Breast epithelium (tissue), 4 donors: ENCODE measurements at regions not wholly inside any gene's neighbourhood (a gene's known extent, or its start where the extent isn't known, plus 50 kb on each side); places are given as distances from the start of the nearest gene placed in this dataset.

Experiments
- DNase-seq, 2 donors: peaks; one replicate each; pipeline ENCODE4 v3.0.0-alpha.2; 2019; ENCODE audit warnings: low spot score in 2 of 2
- H3K27ac ChIP-seq, 2 donors: fragments of 200-600 bp; sonication (generic) in 1 of 2; one replicate each; pipeline ENCODE4 v1.5.1; 2016 to 2019; ENCODE audit warnings: mild to moderate bottlenecking in 1 of 2
- H3K27me3 ChIP-seq, 2 donors: fragments of 200-600 bp; sonication (generic) in 1 of 2; one replicate each; pipeline versions ENCODE4 v1.5.1 to v1.6.0; 2017 to 2019; ENCODE audit warnings: control low read depth in 1 of 2, mild to moderate bottlenecking in 1 of 2
- H3K36me3 ChIP-seq: fragments of 200-600 bp; one replicate; pipeline ENCODE4 v1.5.1; 2019
- H3K4me1 ChIP-seq, 2 donors: fragments of 200-600 bp; sonication (generic); one replicate each; pipeline ENCODE4 v1.5.1; 2016 to 2019; ENCODE audit warnings: control low read depth in 1 of 2
- H3K4me3 ChIP-seq, 3 donors: fragments of 200-600 bp; sonication (generic); 1 replicate in 2 of 3; 2 replicates in 1 of 3; pipeline ENCODE4 v1.5.1; 2016 to 2019; ENCODE audit warnings: mild to moderate bottlenecking in 3 of 3, moderate library complexity in 2 of 3
- H3K9me3 ChIP-seq, 2 donors: fragments of 200-600 bp; sonication (generic) in 1 of 2; one replicate each; pipeline ENCODE4 v1.5.1; 2016 to 2019; ENCODE audit warnings: control low read depth in 1 of 2
- POLR2A ChIP-seq: fragments of 450-650 bp; IDR thresholded peaks from one replicate; pipeline ENCODE4 v1.6.1; 2016; ENCODE audit warnings: antibody characterized with exemption, mild to moderate bottlenecking, moderate library complexity
- POLR2AphosphoS5 ChIP-seq, 3 donors: sonication (generic); formaldehyde crosslinking; IDR thresholded peaks; one replicate each; pipeline ENCODE4 v1.6.1; 2017; ENCODE audit warnings: antibody characterized with exemption in 3 of 3
- intact Hi-C: fragments of 100-400 bp; cut with DNase I; formaldehyde crosslinking; loops from one replicate; pipeline ENCODE4 v1.15.1; 2023; ENCODE audit warnings: low total_unique reads
- TF ChIP-seq, protein P1 (sequence below), 3 donors: fragments of 450-650 bp; IDR thresholded peaks; one replicate each; pipeline ENCODE4 v1.5.1; 2016 to 2017; ENCODE audit warnings: antibody characterized with exemption in 3 of 3, mild to moderate bottlenecking in 3 of 3, moderate library complexity in 3 of 3

DNA sequence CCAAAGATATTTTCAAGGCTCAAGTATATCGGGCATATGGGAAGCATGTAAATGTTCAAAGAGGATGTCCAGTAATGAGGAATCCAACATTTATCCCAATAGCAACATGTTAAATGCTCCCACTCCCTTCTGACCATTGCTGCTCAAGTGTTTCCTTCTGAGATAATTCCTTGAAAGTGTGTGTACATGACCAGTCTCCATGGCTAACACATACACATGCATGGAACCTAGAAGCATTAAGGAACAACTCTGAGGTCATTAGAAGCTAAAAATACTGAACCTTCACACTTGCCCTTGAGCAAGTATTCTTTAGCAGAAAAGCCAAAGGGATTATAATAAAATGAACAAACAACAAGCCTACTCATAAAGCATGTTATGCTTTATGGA lies 433.8 kb upstream of the TCF4 start:
- TF ChIP-seq, protein P1, sequence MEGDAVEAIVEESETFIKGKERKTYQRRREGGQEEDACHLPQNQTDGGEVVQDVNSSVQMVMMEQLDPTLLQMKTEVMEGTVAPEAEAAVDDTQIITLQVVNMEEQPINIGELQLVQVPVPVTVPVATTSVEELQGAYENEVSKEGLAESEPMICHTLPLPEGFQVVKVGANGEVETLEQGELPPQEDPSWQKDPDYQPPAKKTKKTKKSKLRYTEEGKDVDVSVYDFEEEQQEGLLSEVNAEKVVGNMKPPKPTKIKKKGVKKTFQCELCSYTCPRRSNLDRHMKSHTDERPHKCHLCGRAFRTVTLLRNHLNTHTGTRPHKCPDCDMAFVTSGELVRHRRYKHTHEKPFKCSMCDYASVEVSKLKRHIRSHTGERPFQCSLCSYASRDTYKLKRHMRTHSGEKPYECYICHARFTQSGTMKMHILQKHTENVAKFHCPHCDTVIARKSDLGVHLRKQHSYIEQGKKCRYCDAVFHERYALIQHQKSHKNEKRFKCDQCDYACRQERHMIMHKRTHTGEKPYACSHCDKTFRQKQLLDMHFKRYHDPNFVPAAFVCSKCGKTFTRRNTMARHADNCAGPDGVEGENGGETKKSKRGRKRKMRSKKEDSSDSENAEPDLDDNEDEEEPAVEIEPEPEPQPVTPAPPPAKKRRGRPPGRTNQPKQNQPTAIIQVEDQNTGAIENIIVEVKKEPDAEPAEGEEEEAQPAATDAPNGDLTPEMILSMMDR (IDR thresholded peaks at IDR 0.05): no peak
- TF ChIP-seq POLR2A (no peak), POLR2AphosphoS5 (IDR thresholded peaks at IDR 0.05) (no peak)
- Histone ChIP-seq H3K9me3 (no peaks in the 10 kb centered on the region), H3K4me1 (no peaks in the 10 kb centered on the region), H3K36me3 (no peaks in the 10 kb centered on the region), H3K4me3 (no peak overlapping the region), H3K27ac (no peak overlapping the region), H3K27me3 (no peaks in the 10 kb centered on the region)
- intact Hi-C loops: no loop called here
- no peak for DNase-seq

DNA sequence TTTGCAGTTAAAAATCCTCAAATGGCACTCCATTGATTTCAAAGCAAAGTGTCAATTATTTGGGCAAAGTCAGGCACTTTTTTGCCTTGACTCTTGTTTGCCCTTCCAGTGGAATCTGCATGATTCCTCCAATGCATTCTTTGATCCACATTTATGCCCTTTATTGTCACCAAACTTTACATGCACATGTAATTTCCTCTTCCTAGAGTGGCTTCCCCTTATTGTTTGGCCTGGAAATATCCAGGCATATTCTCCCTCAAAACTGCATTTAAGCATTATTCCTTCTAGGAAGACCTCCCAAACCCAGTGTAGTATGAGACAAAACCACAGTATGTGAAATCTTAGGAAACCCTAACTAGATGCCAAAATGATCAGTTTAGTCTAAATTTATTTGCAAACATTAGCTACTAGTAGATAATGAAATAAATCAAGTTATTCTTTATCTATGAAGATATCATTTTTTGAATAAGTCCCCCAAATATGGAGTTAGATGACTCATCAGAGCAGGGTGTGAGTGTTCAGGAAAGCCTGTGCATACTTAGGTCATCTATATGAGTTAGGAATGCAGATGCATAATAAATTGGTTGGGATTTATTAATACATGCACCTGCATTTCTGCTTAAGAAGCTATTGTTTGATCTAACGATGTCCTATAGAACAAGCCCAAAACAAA lies 433.3 kb upstream of the TCF4 start:
- intact Hi-C loops: no loop called here
- Histone ChIP-seq H3K27ac (no peak overlapping the region), H3K4me3 (no peak overlapping the region), H3K9me3 (no peaks in the 10 kb centered on the region), H3K4me1 (no peaks in the 10 kb centered on the region), H3K27me3 (no peaks in the 10 kb centered on the region), H3K36me3 (no peaks in the 10 kb centered on the region)
- DNase-seq: no peak
- no peak for TF ChIP-seq POLR2AphosphoS5 (IDR thresholded peaks at IDR 0.05)
- no peak for TF ChIP-seq POLR2A

DNA sequence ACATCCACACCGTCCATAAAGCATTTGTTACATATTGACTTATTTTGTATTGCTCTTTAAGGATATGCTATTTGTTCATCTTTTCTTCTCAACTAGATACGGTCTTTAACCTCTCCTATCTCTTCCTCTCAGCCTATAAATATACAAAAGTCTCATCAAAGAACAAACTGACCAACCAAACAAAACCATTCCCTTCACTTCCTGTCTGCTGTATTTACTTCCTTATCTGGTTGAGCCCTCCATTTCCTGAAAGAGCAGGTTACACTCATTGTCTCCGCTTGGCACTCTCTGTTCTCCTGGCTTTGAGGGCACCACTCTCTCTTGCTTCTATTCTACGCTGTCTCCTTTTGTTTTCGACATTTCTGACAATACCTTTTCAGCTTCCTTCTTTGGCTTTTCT lies 431.9 kb upstream of the TCF4 start:
- Histone ChIP-seq H3K9me3 (no peaks in the 10 kb centered on the region), H3K36me3 (no peaks in the 10 kb centered on the region), H3K4me3 (no peak overlapping the region), H3K27ac (no peak overlapping the region), H3K4me1 (no peaks in the 10 kb centered on the region), H3K27me3 (no peaks in the 10 kb centered on the region)
- TF ChIP-seq POLR2A (no peak), POLR2AphosphoS5 (IDR thresholded peaks at IDR 0.05) (no peak)
- TF ChIP-seq, protein P1 (IDR thresholded peaks at IDR 0.05): no peak
- intact Hi-C loops: no loop called here
- DNase-seq: no peak

DNA sequence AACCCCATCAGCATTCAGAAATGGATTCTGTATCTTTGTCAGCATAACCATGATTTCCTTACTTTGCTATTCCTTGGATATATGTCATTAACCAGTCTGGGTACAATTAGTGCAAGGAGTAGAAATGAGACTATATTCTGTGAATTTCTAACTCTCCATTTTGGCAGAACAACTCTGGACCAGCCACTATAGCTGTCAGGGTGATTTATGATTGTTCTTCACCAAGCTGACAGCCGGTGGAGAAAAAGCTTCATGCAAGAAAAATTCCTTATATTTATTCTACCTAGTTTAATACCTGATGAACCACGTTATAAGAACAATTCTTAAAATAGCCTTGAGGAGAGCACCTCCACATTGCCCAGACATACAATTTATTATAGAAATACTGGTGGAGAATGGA lies 431.2 kb upstream of the TCF4 start:
- intact Hi-C loops: no loop called here
- no peak overlapping the region for H3K4me3 ChIP-seq
- no peaks in the 10 kb centered on the region for H3K4me1 ChIP-seq
- no peaks in the 10 kb centered on the region for H3K27me3 ChIP-seq
- H3K9me3 ChIP-seq: no peaks in the 10 kb centered on the region
- no peaks in the 10 kb centered on the region for H3K36me3 ChIP-seq
- no peak overlapping the region for H3K27ac ChIP-seq
- DNase-seq: no peak
- no peak for TF ChIP-seq POLR2AphosphoS5 (IDR thresholded peaks at IDR 0.05)
- TF ChIP-seq, protein P1 (IDR thresholded peaks at IDR 0.05): no peak
- TF ChIP-seq POLR2A: no peak

DNA sequence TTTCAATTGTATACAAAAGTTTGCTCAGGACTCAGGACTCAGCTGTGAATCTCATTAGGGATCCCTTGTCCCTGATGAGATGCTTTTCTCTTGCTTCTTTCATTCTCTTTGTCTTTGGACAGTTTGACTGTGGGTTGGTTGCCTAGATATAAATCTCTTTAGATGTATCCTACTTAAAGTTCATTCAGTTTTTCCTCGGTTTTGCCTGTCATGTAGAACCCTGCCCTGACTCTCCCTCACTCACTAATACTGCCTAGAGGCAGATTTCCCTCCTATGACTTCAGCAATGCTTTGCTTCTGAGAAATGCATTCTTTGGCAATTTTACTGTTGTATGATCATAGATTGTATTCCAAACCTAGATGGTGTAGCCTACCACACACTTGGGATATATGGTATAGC lies 421.4 kb upstream of the TCF4 start:
- DNase-seq: no peak
- Histone ChIP-seq H3K4me3 (no peak overlapping the region), H3K27me3 (no peaks in the 10 kb centered on the region), H3K9me3 (no peaks in the 10 kb centered on the region), H3K36me3 (no peaks in the 10 kb centered on the region), H3K4me1 (no peaks in the 10 kb centered on the region), H3K27ac (no peak overlapping the region)
- intact Hi-C loops: no loop called here
- no peak for TF ChIP-seq POLR2AphosphoS5 (IDR thresholded peaks at IDR 0.05)
- no peak for TF ChIP-seq POLR2A
- TF ChIP-seq, protein P1 (IDR thresholded peaks at IDR 0.05): no peak

DNA sequence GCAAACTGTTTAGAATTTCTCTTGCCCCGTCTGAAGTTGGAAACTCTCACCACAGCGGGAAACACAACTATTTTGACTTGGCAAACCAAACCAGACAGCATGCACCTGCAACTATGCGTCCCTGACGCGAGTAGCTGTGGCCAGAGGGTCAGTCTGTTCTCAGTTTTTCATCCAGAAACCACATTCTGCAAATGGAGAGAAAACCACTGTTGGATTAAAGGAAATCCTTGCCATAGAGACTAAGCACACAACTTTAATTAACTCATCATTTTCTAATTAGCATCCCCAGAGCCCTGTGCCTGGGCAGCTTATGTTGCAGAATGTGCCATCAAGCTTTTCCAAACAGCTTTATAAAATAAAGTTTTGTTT lies 415.7 kb upstream of the TCF4 start:
- H3K4me3 ChIP-seq: no peak overlapping the region
- H3K27me3 ChIP-seq: no peaks in the 10 kb centered on the region
- H3K4me1 ChIP-seq: peaks cover 0 to 3% of the 10 kb centered on the region in 2 donors
- H3K27ac ChIP-seq: no peak overlapping the region
- H3K9me3 ChIP-seq: no peaks in the 10 kb centered on the region
- intact Hi-C loops: no loop called here
- TF ChIP-seq POLR2AphosphoS5 (IDR thresholded peaks at IDR 0.05) (no peak), POLR2A (no peak)
- TF ChIP-seq, protein P1 (IDR thresholded peaks at IDR 0.05): no peak
- DNase-seq: no peak
- H3K36me3 ChIP-seq: no peaks in the 10 kb centered on the region
